ENCODE measurements at regions not wholly inside any gene's neighbourhood (a gene's known extent, or its start where the extent isn't known, plus 50 kb on each side); places are given as distances from the start of the nearest gene placed in this dataset.

DNA sequence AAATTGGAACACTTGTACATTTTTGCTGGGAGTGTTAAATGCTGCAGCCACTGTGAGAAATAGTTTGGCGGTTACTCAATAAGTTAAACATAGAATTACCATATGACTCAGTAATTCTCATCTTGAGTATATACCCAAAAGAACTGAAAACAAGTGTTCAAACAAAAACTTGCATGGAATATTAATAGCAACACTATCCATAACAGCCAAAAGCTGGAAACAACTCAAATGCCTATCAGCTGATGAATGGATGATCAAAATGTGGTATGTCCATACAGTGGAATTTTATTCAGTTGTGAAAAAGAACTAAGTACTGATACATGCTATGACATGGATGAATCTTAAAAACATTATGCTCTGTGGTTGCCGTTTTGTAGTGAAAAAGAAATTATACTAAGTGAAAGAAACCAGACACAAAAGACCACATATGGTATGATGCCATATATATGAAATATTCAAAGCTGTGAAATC is 63.0 kb upstream of the SP4 start:
- TF ChIP-seq, protein P1, sequence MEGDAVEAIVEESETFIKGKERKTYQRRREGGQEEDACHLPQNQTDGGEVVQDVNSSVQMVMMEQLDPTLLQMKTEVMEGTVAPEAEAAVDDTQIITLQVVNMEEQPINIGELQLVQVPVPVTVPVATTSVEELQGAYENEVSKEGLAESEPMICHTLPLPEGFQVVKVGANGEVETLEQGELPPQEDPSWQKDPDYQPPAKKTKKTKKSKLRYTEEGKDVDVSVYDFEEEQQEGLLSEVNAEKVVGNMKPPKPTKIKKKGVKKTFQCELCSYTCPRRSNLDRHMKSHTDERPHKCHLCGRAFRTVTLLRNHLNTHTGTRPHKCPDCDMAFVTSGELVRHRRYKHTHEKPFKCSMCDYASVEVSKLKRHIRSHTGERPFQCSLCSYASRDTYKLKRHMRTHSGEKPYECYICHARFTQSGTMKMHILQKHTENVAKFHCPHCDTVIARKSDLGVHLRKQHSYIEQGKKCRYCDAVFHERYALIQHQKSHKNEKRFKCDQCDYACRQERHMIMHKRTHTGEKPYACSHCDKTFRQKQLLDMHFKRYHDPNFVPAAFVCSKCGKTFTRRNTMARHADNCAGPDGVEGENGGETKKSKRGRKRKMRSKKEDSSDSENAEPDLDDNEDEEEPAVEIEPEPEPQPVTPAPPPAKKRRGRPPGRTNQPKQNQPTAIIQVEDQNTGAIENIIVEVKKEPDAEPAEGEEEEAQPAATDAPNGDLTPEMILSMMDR (IDR thresholded peaks at IDR 0.05) = no peak
- TF ChIP-seq POLR2A (IDR thresholded peaks at IDR 0.05) = no peak

All from lower leg skin (tissue), 3 donors.